K562 (cell line): ENCODE measurements at regions not wholly inside any gene's neighbourhood (a gene's known extent, or its start where the extent isn't known, plus 50 kb on each side); places are given as distances from the start of the nearest gene placed in this dataset.

Experiments used
- CREM ChIP-seq: IDR thresholded peaks from 2 replicates; pipeline ENCODE4 v1.6.1; 2014; ENCODE audit warnings: antibody characterized with exemption, low read depth
- HIVEP1 ChIP-seq: fragments of 250-450 bp; sonication (Bioruptor Pico); IDR thresholded peaks from 2 replicates; pipeline ENCODE4 v1.4.0; 2020; ENCODE audit warnings: mild to moderate bottlenecking
- JUND ChIP-seq, 2 experiments: IDR thresholded peaks; 2 replicates in 1 of 2; 3 replicates in 1 of 2; pipeline ENCODE4 v1.6.1; 2011; ENCODE audit warnings: borderline replicate concordance in 2 of 2, low read depth in 2 of 2, low read length in 2 of 2, improper control_type of control experiment in 1 of 2, missing biosample characterization in 1 of 2, missing genetic modification characterization in 1 of 2, missing genetic modification reagents in 1 of 2
- MAFF ChIP-seq: IDR thresholded peaks from 2 replicates; pipeline ENCODE4 v1.6.1; 2012; ENCODE audit warnings: low read length, improper control_type of control experiment
- NR2F6 ChIP-seq: fragments of 450-650 bp; formaldehyde crosslinking; IDR thresholded peaks from 2 replicates; pipeline ENCODE4 v1.4.0; 2020; ENCODE audit warnings: mild to moderate bottlenecking
- POLR2AphosphoS5 ChIP-seq: IDR thresholded peaks from 2 replicates; pipeline ENCODE4 v1.6.1; 2011; ENCODE audit warnings: mild to moderate bottlenecking, low read depth, low read length, moderate library complexity; ENCODE audit not compliant: control insufficient read depth, insufficient read depth
- POLR2G ChIP-seq: fragments of 200-400 bp; formaldehyde crosslinking; IDR thresholded peaks from 2 replicates; pipeline ENCODE4 v1.6.1; 2017; ENCODE audit warnings: low read depth, mild to moderate bottlenecking, antibody characterized with exemption, low read length, moderate library complexity
- POLR3G ChIP-seq: IDR thresholded peaks from 2 replicates; pipeline ENCODE4 v1.6.1; 2011; ENCODE audit not compliant: insufficient read length, insufficient replicate concordance; ENCODE audit errors: extremely low read depth
- RBFOX2 ChIP-seq: fragments of 200-400 bp; formaldehyde crosslinking; IDR thresholded peaks from 2 replicates; pipeline ENCODE4 v1.6.1; 2017; ENCODE audit warnings: low read depth, mild to moderate bottlenecking, low read length, moderate library complexity
- SETDB1 ChIP-seq: IDR thresholded peaks from one replicate; pipeline ENCODE4 v1.6.1; 2012; ENCODE audit warnings: low read length, control low read depth, inconsistent platforms
- ZBTB43 ChIP-seq: sonication (generic); formaldehyde crosslinking; IDR thresholded peaks from 2 replicates; pipeline ENCODE4 v1.8.0; 2023; ENCODE audit warnings: mild to moderate bottlenecking, missing genetic modification reagents
- ZNF24 ChIP-seq: fragments of 450-650 bp; IDR thresholded peaks from 2 replicates; pipeline ENCODE4 v1.6.1; 2016
- TF ChIP-seq, protein P1 (sequence below): sonication (generic); formaldehyde crosslinking; IDR thresholded peaks from 2 replicates; pipeline ENCODE4 v1.8.1; 2023; ENCODE audit warnings: mild to moderate bottlenecking, missing genetic modification reagents
- TF ChIP-seq, protein P2 (sequence below), 3 experiments: IDR thresholded peaks in 2 of 3; conservative IDR thresholded peaks in 1 of 3; 2 replicates each; pipeline ENCODE4 v1.5.1; 2011 to 2012; ENCODE audit warnings: low read length in 3 of 3, mild to moderate bottlenecking in 3 of 3, control low read depth in 2 of 3, improper control_type of control experiment in 1 of 3, inconsistent platforms in 1 of 3, low read depth in 1 of 3, mixed read lengths in 1 of 3, moderate library complexity in 1 of 3; ENCODE audit not compliant: insufficient read depth in 2 of 3

DNA sequence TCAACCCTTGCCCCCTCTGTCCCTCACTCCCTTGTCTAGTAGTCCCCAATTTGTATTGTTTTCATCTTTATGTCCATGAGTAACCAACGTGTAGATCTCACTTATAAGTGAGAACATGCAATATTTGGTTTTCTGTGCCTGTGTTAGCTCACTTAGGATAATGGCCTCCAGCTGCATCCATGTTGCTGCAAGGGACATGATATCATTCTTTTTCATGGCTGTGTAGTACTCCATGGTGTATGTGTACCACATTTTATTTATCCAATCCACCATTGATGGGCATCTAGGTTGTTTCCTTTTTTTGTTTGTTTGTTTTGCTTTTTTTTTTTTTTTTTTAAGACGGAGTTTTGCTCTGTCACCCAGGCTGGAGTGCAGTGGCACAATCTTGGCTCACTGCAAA is 63.0 kb upstream of the HS3ST4 start:
- TF ChIP-seq, protein P1, sequence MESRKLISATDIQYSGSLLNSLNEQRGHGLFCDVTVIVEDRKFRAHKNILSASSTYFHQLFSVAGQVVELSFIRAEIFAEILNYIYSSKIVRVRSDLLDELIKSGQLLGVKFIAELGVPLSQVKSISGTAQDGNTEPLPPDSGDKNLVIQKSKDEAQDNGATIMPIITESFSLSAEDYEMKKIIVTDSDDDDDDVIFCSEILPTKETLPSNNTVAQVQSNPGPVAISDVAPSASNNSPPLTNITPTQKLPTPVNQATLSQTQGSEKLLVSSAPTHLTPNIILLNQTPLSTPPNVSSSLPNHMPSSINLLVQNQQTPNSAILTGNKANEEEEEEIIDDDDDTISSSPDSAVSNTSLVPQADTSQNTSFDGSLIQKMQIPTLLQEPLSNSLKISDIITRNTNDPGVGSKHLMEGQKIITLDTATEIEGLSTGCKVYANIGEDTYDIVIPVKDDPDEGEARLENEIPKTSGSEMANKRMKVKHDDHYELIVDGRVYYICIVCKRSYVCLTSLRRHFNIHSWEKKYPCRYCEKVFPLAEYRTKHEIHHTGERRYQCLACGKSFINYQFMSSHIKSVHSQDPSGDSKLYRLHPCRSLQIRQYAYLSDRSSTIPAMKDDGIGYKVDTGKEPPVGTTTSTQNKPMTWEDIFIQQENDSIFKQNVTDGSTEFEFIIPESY (CRISPR knock-in tag): no peak
- no peak for TF ChIP-seq SETDB1
- no peak for TF ChIP-seq POLR2G
- TF ChIP-seq JUND (IDR thresholded peaks at IDR 0.05; ENCODE audit: borderline replicate concordance, low read depth, low read length): no peak
- TF ChIP-seq JUND (tag; IDR thresholded peaks at IDR 0.05; ENCODE audit: borderline replicate concordance, low read depth, low read length): no peak
- no peak for TF ChIP-seq CREM
- TF ChIP-seq, protein P2, sequence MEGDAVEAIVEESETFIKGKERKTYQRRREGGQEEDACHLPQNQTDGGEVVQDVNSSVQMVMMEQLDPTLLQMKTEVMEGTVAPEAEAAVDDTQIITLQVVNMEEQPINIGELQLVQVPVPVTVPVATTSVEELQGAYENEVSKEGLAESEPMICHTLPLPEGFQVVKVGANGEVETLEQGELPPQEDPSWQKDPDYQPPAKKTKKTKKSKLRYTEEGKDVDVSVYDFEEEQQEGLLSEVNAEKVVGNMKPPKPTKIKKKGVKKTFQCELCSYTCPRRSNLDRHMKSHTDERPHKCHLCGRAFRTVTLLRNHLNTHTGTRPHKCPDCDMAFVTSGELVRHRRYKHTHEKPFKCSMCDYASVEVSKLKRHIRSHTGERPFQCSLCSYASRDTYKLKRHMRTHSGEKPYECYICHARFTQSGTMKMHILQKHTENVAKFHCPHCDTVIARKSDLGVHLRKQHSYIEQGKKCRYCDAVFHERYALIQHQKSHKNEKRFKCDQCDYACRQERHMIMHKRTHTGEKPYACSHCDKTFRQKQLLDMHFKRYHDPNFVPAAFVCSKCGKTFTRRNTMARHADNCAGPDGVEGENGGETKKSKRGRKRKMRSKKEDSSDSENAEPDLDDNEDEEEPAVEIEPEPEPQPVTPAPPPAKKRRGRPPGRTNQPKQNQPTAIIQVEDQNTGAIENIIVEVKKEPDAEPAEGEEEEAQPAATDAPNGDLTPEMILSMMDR (IDR thresholded peaks at IDR 0.05 in 2 of 3, conservative IDR thresholded peaks at IDR 0.05 in 1 of 3; ENCODE audit: insufficient read depth in 2 of 3, low read depth in 1 of 3, low read length in 3 of 3): no peak
- TF ChIP-seq ZNF24: no peak
- TF ChIP-seq MAFF: no peak
- TF ChIP-seq ZBTB43 (CRISPR knock-in tag): no peak
- no peak for TF ChIP-seq POLR2AphosphoS5
- no peak for TF ChIP-seq POLR3G
- no peak for TF ChIP-seq HIVEP1 (CRISPR knock-in tag)
- TF ChIP-seq RBFOX2: no peak
- no peak for TF ChIP-seq NR2F6 (CRISPR knock-in tag)
